Breast epithelium (tissue), 3 donors: ENCODE measurements at regions not wholly inside any gene's neighbourhood (a gene's known extent, or its start where the extent isn't known, plus 50 kb on each side); places are given as distances from the start of the nearest gene placed in this dataset.

Experiments
- POLR2A ChIP-seq: fragments of 450-650 bp; IDR thresholded peaks from one replicate; pipeline ENCODE4 v1.6.1; 2016; ENCODE audit warnings: antibody characterized with exemption, mild to moderate bottlenecking, moderate library complexity
- TF ChIP-seq, protein P1 (sequence below), 3 donors: fragments of 450-650 bp; IDR thresholded peaks; one replicate each; pipeline ENCODE4 v1.5.1; 2016 to 2017; ENCODE audit warnings: antibody characterized with exemption in 3 of 3, mild to moderate bottlenecking in 3 of 3, moderate library complexity in 3 of 3

DNA sequence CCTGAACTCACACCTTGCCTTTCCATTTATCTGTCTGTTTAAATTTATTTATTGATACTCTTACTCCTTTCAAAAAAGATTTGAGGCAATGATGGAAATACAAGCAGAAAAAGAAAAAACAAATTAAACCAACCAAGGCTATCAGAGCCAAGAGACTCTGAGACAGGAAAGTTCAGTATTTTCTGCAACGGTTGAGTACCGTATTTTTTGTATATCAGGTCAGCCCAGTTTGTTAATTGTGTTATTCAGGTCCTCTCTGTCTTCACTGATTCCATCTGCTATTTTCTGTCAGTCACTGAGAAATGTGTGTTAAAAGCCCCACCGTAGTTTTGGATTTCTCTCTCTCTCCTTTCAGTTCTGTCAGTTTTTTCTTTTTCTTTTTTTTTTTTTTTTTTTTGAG lies 134.5 kb upstream of the SMIM23 start:
- TF ChIP-seq, protein P1, sequence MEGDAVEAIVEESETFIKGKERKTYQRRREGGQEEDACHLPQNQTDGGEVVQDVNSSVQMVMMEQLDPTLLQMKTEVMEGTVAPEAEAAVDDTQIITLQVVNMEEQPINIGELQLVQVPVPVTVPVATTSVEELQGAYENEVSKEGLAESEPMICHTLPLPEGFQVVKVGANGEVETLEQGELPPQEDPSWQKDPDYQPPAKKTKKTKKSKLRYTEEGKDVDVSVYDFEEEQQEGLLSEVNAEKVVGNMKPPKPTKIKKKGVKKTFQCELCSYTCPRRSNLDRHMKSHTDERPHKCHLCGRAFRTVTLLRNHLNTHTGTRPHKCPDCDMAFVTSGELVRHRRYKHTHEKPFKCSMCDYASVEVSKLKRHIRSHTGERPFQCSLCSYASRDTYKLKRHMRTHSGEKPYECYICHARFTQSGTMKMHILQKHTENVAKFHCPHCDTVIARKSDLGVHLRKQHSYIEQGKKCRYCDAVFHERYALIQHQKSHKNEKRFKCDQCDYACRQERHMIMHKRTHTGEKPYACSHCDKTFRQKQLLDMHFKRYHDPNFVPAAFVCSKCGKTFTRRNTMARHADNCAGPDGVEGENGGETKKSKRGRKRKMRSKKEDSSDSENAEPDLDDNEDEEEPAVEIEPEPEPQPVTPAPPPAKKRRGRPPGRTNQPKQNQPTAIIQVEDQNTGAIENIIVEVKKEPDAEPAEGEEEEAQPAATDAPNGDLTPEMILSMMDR (IDR thresholded peaks at IDR 0.05) = no peak
- TF ChIP-seq POLR2A = no peak
